ENCODE measurements at regions not wholly inside any gene's neighbourhood (a gene's known extent, or its start where the extent isn't known, plus 50 kb on each side); places are given as distances from the start of the nearest gene placed in this dataset.

DNA sequence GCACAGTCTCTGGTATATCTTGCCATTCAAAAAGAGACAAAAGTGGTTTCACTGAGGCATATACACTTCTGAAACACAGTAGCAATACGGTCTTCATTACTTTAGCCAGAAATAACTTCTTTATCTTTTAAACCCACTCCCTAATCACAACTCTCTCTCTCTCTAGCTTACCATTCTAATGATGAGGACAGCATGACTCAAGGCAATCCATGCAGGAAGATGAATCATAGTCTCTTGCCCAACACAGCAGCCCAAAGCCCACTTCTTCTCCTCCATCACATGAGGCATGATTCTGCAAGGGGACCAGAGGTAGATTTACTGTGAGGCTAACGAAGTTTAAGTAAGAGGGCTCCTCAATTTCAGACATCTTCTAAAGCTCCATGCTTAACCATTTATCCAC is 285.0 kb upstream of the NR5A2 start:
- TF ChIP-seq MXI1 (IDR thresholded peaks at IDR 0.05; ENCODE audit: borderline replicate concordance, low read depth, low read length) (no peak), GLI4 (CRISPR knock-in tag; IDR thresholded peaks at IDR 0.05; ENCODE audit: borderline replicate concordance) (no peak), POLR2AphosphoS5 (IDR thresholded peaks at IDR 0.05; ENCODE audit: low read depth, low read length) (no peak), CTCF (CRISPR knock-in tag; IDR thresholded peaks at IDR 0.05) (no peak), MEIS2 (CRISPR knock-in tag; IDR thresholded peaks at IDR 0.05) (no peak), ATF3 (CRISPR knock-in tag; IDR thresholded peaks at IDR 0.05) (no peak), MTA1 (CRISPR knock-in tag; IDR thresholded peaks at IDR 0.05; ENCODE audit: borderline replicate concordance) (no peak), GATAD2A (CRISPR knock-in tag; IDR thresholded peaks at IDR 0.05) (no peak), ZNF883 (CRISPR knock-in tag; IDR thresholded peaks at IDR 0.05; ENCODE audit: not compliant biosample characterization) (no peak), EED (CRISPR knock-in tag; IDR thresholded peaks at IDR 0.05) (no peak), ZBTB38 (CRISPR knock-in tag; IDR thresholded peaks at IDR 0.05) (no peak), KMT2B (CRISPR knock-in tag; IDR thresholded peaks at IDR 0.05) (no peak)
- TF ChIP-seq, protein P1, sequence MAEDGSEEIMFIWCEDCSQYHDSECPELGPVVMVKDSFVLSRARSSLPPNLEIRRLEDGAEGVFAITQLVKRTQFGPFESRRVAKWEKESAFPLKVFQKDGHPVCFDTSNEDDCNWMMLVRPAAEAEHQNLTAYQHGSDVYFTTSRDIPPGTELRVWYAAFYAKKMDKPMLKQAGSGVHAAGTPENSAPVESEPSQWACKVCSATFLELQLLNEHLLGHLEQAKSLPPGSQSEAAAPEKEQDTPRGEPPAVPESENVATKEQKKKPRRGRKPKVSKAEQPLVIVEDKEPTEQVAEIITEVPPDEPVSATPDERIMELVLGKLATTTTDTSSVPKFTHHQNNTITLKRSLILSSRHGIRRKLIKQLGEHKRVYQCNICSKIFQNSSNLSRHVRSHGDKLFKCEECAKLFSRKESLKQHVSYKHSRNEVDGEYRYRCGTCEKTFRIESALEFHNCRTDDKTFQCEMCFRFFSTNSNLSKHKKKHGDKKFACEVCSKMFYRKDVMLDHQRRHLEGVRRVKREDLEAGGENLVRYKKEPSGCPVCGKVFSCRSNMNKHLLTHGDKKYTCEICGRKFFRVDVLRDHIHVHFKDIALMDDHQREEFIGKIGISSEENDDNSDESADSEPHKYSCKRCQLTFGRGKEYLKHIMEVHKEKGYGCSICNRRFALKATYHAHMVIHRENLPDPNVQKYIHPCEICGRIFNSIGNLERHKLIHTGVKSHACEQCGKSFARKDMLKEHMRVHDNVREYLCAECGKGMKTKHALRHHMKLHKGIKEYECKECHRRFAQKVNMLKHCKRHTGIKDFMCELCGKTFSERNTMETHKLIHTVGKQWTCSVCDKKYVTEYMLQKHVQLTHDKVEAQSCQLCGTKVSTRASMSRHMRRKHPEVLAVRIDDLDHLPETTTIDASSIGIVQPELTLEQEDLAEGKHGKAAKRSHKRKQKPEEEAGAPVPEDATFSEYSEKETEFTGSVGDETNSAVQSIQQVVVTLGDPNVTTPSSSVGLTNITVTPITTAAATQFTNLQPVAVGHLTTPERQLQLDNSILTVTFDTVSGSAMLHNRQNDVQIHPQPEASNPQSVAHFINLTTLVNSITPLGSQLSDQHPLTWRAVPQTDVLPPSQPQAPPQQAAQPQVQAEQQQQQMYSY (CRISPR knock-in tag; IDR thresholded peaks at IDR 0.05), result no peak
- TF ChIP-seq, protein P2, sequence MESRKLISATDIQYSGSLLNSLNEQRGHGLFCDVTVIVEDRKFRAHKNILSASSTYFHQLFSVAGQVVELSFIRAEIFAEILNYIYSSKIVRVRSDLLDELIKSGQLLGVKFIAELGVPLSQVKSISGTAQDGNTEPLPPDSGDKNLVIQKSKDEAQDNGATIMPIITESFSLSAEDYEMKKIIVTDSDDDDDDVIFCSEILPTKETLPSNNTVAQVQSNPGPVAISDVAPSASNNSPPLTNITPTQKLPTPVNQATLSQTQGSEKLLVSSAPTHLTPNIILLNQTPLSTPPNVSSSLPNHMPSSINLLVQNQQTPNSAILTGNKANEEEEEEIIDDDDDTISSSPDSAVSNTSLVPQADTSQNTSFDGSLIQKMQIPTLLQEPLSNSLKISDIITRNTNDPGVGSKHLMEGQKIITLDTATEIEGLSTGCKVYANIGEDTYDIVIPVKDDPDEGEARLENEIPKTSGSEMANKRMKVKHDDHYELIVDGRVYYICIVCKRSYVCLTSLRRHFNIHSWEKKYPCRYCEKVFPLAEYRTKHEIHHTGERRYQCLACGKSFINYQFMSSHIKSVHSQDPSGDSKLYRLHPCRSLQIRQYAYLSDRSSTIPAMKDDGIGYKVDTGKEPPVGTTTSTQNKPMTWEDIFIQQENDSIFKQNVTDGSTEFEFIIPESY (CRISPR knock-in tag; IDR thresholded peaks at IDR 0.05), result no peak
